Adipocyte (in vitro differentiated cells): ENCODE measurements at regions not wholly inside any gene's neighbourhood (a gene's known extent, or its start where the extent isn't known, plus 50 kb on each side); places are given as distances from the start of the nearest gene placed in this dataset.
A peak's percentile ranks its signal among the peaks of the same experiment; 100 is the strongest.
"Not testable (repeated sequence)": the region's sequence is repeated elsewhere in the genome, so short reads cannot be mapped to it uniquely, and the experiment has no call there.

Source experiments
- DNase-seq: peaks from one replicate; pipeline ENCODE4 v3.0.0-alpha.2; 2015; ENCODE audit warnings: low read depth
- H3K27me3 ChIP-seq: replicated peaks from 2 replicates; pipeline ENCODE4 v1.7.0; 2013; ENCODE audit warnings: mild to moderate bottlenecking, low read length, moderate library complexity; ENCODE audit not compliant: control insufficient read depth, insufficient read depth
- H3K36me3 ChIP-seq: 2 replicates; pipeline ENCODE4 v1.7.0; 2013; ENCODE audit warnings: low read length, mild to moderate bottlenecking, moderate library complexity; ENCODE audit not compliant: control insufficient read depth, insufficient read depth, severe bottlenecking
- H3K4me1 ChIP-seq: 2 replicates; pipeline ENCODE4 v1.7.0; 2013; ENCODE audit warnings: mild to moderate bottlenecking, low read length, moderate library complexity; ENCODE audit not compliant: control insufficient read depth, insufficient read depth
- H3K4me3 ChIP-seq: 2 replicates; pipeline ENCODE4 v1.7.0; 2013; ENCODE audit warnings: mild to moderate bottlenecking, low read length, moderate library complexity
- H3K9ac ChIP-seq: 2 replicates; pipeline ENCODE4 v1.7.0; 2013; ENCODE audit warnings: mild to moderate bottlenecking, low read length, moderate library complexity
- H3K9me3 ChIP-seq: 2 replicates; pipeline ENCODE4 v1.7.0; 2013; ENCODE audit warnings: mild to moderate bottlenecking, low read length, moderate library complexity; ENCODE audit not compliant: control insufficient read depth

DNA sequence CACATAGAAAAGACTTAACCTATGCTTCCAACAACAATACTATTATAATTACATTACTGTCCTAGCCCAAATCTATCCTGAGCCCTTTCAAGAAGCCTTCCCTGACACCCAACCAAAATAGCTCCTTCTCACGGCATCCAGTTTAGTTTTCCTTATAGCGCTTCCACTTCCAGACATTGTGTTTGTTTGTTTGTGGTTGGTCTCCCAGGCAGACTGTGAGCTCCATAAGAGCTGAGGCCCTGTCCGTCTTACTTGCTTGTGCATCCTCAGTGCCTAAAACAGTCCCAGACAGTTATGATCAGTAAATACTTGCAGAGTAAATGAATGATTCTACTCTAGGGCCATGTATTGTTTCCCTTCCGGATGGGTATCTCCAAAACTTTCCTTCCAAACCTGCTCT, 68.1 kb upstream of the STARD13 start:
- Histone ChIP-seq H3K9ac (no peak overlapping the region), H3K36me3 (no peaks in the 10 kb centered on the region)

DNA sequence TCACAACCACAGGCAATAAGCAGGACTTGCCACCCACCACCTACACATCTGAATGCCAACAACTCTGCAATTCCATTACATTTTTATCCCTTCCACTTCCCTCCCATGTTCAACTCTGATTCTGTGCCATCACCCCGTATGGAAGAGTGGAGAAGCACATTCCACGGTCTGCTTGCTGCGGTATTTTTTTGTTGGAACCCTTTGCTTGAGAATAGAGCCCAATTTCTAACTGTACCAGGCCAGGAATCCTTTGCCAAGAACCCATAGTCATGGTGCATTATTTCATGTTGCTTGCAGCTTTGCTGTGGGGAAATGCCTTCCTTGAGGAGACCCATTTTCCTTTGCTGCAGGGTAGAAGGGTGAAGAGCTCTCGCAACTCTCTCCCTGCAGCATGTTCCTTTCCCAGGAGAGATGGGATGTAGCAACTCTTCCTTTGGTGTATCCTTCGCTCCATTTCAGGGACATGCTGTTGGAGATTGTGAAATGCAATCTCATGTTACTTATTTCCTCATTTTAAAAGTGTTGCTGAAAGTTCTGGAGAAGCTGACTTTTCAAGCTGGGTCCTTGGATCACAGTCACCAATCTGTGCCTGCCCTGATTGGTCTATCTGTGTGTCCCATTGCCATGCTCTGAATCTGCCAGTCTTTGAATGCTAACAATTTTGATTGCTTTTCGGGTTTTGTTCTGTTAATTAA, 69.8 kb upstream of the STARD13 start:
- DNase-seq, result peak; percentile 94

More for the DNA sequence above, 68.1 kb upstream of the STARD13 start:
- no peaks in the 10 kb centered on the region for H3K9me3 ChIP-seq
- DNase-seq, result no peak
- no peaks in the 10 kb centered on the region for H3K27me3 ChIP-seq
- no peak overlapping the region for H3K4me3 ChIP-seq
- peaks cover 24% of the 10 kb centered on the region for H3K4me1 ChIP-seq

DNA sequence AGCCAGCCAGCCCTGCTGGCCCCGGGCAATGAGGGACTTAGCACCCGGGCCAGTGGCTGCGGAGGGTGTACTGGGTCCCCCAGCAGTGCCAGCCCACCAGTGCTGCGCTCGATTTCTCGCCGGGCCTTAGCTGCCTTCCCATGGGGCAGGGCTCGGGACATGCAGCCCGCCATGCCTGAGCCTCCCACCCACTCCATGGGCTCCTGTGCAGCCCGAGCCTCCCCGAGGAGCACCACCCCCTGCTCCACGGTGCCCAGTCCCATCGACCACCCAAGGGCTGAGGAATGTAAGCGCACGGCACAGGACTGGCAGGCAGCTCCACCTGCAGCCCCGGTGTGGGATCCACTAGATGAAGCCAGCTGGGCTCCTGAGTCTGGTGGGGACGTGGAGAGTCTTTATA, 72.5 kb upstream of the STARD13 start:
- not testable (repeated sequence) for DNase-seq, H3K36me3 ChIP-seq, H3K27me3 ChIP-seq, H3K9me3 ChIP-seq, H3K9ac ChIP-seq, H3K4me3 ChIP-seq
- H3K4me1 ChIP-seq, result peaks cover 18% of the 10 kb centered on the region

More for the DNA sequence above, 69.8 kb upstream of the STARD13 start:
- H3K4me3 ChIP-seq, result peak overlapping the region; percentile 6
- peak overlapping the region; percentile 48 for H3K9ac ChIP-seq
- H3K36me3 ChIP-seq, result no peaks in the 10 kb centered on the region
- H3K27me3 ChIP-seq, result no peaks in the 10 kb centered on the region
- H3K4me1 ChIP-seq, result peaks cover 24% of the 10 kb centered on the region
- no peaks in the 10 kb centered on the region for H3K9me3 ChIP-seq

DNA sequence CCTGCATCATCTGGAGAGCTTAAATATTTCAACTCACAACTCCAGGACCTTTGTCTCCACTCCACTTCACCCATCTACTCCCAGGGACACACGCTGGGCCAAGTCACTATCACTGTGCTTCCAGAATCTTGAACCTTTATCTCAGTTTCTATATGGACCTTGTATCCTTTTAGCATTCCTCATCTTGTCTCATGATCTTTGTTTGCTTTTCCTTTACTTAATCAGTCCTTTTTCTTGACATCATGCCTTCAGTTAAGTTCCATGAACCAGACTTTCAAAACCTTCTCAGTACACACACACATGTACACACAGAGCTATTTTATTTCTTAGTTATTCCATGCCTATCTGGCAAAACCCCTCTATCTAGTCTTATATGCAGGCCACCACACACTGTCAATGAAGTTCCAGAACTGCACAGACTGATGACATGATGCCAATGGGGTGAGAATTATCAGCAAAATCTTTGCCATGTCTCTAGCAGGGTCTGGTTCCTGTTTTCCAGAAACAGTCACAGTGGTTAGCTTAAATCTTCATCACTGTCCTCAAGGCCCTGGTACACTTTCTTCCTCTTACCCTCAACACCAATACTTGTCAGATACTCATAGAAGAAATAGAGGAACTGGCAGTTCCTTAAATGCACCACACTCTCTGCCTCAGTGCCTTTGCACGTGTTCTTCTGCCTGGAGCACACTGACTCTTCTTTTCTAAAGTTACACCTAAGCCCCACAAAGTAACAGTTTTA, 77.6 kb upstream of the STARD13 start:
- Histone ChIP-seq H3K4me1 (no peaks in the 10 kb centered on the region), H3K27me3 (no peaks in the 10 kb centered on the region), H3K9ac (no peak overlapping the region), H3K36me3 (no peaks in the 10 kb centered on the region), H3K9me3 (no peaks in the 10 kb centered on the region), H3K4me3 (no peak overlapping the region)
- DNase-seq, result no peak

DNA sequence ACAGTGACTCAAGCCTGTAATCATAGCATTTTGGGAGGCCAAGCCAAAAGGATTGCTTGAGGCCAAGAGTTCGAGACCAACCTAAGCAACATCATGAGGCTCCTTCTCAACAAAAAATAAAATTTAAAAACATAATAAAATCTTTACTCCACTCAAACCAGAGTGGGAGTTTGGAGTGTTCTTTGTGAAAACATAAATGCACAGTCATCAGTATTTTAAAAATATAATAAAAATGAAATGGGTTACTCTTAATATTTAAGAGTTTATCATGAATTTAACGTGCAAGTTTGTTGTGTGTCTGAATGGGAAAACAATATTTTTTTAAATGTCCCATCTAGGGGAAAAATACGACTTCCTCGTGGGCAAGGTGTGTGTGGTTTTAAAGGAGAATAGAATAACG, 78.6 kb upstream of the STARD13 start:
- H3K4me3 ChIP-seq, result no peak overlapping the region
- H3K27me3 ChIP-seq, result no peaks in the 10 kb centered on the region
- H3K9me3 ChIP-seq, result no peaks in the 10 kb centered on the region
- H3K4me1 ChIP-seq, result no peaks in the 10 kb centered on the region
- H3K36me3 ChIP-seq, result no peaks in the 10 kb centered on the region
- no peak for DNase-seq
- H3K9ac ChIP-seq, result no peak overlapping the region

DNA sequence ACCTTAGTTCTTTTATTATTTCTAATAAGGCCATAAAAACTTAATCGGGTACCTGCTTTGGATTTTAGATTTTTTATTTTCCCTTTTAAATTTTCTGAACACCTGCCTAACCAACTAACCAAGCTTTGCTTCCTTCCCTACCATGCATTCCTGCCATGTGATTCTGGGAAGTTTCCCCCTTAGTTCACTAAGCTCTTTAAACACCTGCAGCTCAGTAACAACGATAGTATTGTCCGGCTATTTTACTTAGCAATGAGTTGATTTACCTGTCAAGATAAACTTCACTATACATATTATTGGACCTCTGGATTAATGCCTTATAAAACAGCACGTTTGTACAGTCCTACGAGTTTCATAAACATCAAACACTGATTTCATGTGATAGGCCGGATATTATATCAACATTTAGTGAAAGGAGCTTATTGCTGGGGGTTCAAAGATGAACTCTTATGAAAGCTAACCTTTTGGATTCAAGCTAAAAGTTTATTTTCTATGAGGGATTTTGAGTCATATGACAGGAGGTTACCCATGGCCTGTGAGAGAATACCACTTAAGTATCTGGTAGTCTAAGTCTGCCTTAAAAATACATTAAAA, 81.0 kb upstream of the STARD13 start:
- no peak overlapping the region for H3K4me3 ChIP-seq
- H3K9me3 ChIP-seq, result no peaks in the 10 kb centered on the region
- H3K4me1 ChIP-seq, result no peaks in the 10 kb centered on the region
- DNase-seq, result no peak
- no peaks in the 10 kb centered on the region for H3K36me3 ChIP-seq
- H3K9ac ChIP-seq, result no peak overlapping the region
- no peaks in the 10 kb centered on the region for H3K27me3 ChIP-seq

DNA sequence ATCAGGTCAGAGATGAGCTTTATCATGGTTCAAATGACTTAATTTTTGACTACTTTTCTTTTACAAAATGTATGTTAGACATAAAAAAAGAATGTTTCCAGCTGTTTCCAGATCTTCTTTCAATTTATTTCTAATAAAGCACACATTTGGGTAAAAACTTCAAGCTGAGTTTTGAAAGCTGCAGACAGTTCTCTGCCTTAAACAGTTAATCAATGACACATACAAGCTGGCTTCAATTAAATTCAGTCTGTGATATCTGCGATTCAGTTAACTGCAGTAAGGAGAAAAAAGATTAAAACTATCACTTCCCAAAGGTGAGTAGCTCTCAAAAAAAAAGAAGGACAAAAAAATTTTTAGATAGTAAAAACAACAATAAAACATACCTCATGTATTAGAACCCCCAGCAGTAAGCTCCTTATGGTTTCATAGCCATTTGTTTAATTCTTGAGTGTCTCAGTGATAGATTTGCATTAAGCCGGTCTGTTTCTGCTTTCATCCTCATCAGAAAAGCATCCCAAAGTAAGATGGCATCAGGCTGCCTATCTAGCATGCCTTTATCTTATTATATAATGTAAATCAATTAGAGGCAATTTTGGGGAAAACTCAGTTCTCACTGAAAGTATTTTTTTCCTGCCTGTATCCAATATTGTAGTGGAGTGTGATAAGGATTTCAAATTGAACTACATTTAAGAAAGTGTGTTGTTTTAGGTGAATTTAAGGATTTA, 81.8 kb upstream of the STARD13 start:
- H3K9ac ChIP-seq, result no peak overlapping the region
- no peaks in the 10 kb centered on the region for H3K36me3 ChIP-seq
- peaks cover 3% of the 10 kb centered on the region for H3K4me1 ChIP-seq
- no peak overlapping the region for H3K4me3 ChIP-seq
- no peaks in the 10 kb centered on the region for H3K9me3 ChIP-seq
- H3K27me3 ChIP-seq, result no peaks in the 10 kb centered on the region
- no peak for DNase-seq

DNA sequence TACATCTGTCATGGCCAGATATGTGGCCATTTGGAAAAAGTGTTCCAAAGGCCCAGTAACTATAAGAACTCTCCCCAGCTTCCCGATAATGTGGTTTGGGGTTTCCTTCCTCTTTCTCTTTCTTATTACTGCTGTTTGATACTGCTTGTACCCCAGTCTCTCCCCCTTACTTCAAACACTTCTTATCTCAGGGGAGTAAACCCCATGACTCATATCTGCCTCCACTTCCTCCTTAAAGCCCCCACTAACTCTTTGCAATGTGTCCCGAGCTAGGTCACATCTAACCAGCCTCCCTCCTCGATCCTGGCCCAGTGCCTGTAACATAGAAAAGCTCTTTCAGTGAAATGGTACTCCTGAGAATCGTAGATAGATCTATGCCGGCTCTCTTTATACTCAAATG, 82.4 kb upstream of the STARD13 start:
- H3K4me3 ChIP-seq, result no peak overlapping the region
- DNase-seq, result no peak
- H3K4me1 ChIP-seq, result peaks cover 3% of the 10 kb centered on the region
- H3K27me3 ChIP-seq, result no peaks in the 10 kb centered on the region
- no peak overlapping the region for H3K9ac ChIP-seq
- H3K9me3 ChIP-seq, result no peaks in the 10 kb centered on the region
- no peaks in the 10 kb centered on the region for H3K36me3 ChIP-seq

DNA sequence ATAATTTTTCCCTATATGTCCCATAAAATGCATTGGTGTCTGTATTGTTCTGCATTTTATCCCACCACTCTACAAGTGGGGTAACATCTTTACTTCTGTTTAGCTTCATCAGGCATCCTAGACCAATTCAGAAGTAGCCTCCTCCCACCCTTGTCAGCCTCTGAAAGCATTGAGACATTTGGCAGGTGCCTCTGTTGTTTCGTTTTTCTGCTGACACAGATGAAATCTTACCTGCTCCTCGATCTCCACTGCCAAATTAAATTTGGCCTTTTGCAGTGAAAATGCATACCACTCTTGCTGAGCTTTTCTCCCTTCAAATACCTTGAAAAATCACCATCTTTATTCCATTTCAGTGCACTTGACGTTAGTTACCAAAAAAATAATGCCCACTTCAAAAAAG, 83.5 kb upstream of the STARD13 start:
- H3K4me3 ChIP-seq, result no peak overlapping the region
- no peaks in the 10 kb centered on the region for H3K9me3 ChIP-seq
- no peaks in the 10 kb centered on the region for H3K27me3 ChIP-seq
- no peak for DNase-seq
- H3K36me3 ChIP-seq, result no peaks in the 10 kb centered on the region
- peaks cover 3% of the 10 kb centered on the region for H3K4me1 ChIP-seq
- H3K9ac ChIP-seq, result no peak overlapping the region

DNA sequence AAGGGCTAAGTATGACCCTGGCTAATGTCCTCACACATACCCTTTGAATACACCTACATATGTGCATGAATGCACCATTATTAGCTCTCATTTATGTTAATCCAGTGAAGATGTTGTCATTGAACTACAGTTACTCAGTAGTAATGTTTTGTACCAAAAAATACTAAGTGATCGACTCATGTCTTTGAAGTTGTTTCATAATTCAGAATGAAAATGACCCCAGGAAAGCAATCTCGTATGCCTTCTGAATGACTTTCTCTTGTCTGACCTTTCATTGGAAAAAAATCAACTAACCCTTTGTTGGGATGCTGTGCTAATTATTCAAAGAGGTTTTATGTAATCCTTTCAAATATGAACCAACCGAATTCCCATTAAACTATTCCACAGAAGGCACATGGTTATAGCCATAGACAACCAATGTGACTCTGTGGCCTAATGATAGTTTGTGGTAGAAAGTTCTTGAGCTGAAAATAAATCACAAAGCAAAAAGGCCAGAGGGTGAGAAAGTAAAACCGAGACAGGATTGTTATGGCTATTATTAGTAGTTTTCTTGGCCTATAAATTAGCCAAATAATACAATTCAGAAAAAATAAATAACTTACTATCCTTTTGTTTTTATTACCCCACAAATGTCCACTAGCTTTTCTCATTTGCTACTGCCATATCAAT, 86.8 kb upstream of the STARD13 start:
- DNase-seq, result no peak
- H3K4me1 ChIP-seq, result peaks cover 3% of the 10 kb centered on the region
- H3K36me3 ChIP-seq, result no peaks in the 10 kb centered on the region
- no peaks in the 10 kb centered on the region for H3K9me3 ChIP-seq
- no peak overlapping the region for H3K9ac ChIP-seq
- no peak overlapping the region for H3K4me3 ChIP-seq
- H3K27me3 ChIP-seq, result no peaks in the 10 kb centered on the region

DNA sequence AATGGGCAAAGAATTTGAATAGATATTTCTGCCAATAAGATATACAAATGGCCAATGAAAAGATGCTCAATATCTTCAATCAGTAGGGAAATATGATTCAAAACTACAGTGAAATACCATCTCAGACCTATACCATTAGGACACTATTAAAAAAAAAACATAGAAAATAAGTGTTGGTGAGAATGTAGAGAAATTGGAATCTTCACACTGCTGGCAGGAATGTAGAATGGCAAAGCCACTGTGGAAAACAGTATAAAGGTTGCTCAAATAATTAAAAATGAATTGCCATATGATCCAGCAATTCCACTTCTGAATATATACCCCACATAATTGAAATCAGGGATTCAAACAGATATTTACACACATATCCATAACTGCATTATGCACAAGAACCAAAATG, 88.1 kb upstream of the STARD13 start:
- no peaks in the 10 kb centered on the region for H3K36me3 ChIP-seq
- H3K27me3 ChIP-seq, result no peaks in the 10 kb centered on the region
- H3K4me1 ChIP-seq, result peaks cover 3% of the 10 kb centered on the region
- no peak overlapping the region for H3K4me3 ChIP-seq
- no peaks in the 10 kb centered on the region for H3K9me3 ChIP-seq
- H3K9ac ChIP-seq, result no peak overlapping the region
- DNase-seq, result no peak
